DMS153 treated with DMSO at 0.1 percent for 48 hours (cell line): ENCODE measurements at regions not wholly inside any gene's neighbourhood (a gene's known extent, or its start where the extent isn't known, plus 50 kb on each side); places are given as distances from the start of the nearest gene placed in this dataset.
"Not testable (repeated sequence)": the region's sequence is repeated elsewhere in the genome, so short reads cannot be mapped to it uniquely, and the experiment has no call there.

ENCODE experiments used
- DNase-seq: peaks from one replicate; lab custom pipeline; 2025; ENCODE audit not compliant: unreplicated experiment; lab: John Stamatoyannopoulos, UW

- DNase-seq: not testable (repeated sequence)
These were observed 126.5 kb downstream of the PCDH18 start for GRCh38 chr4:137405833-137406232.

- no peak for DNase-seq
These were observed 138.3 kb downstream of the PCDH18 start for GRCh38 chr4:137394018-137394417.

- peak; percentile 7 for DNase-seq
These were observed 139.2 kb downstream of the PCDH18 start for GRCh38 chr4:137393044-137393443.

- DNase-seq: no peak
These were observed 141.6 kb downstream of the PCDH18 start for GRCh38 chr4:137390707-137391106.

- no peak for DNase-seq
These were observed 142.3 kb downstream of the PCDH18 start for GRCh38 chr4:137389911-137390520.

GRCh38 chr4:137387924-137388323, 144.4 kb downstream of the PCDH18 start:
- DNase-seq: no peak

- DNase-seq: no peak
These were observed 147.8 kb downstream of the PCDH18 start for GRCh38 chr4:137384476-137384875.

GRCh38 chr4:137378821-137379220, 153.5 kb downstream of the PCDH18 start:
- no peak for DNase-seq

- no peak for DNase-seq
These were observed 153.9 kb downstream of the PCDH18 start for GRCh38 chr4:137378393-137378792.

GRCh38 chr4:137376312-137376711, 156.0 kb downstream of the PCDH18 start:
- DNase-seq: no peak

- DNase-seq: no peak
These were observed 157.0 kb downstream of the PCDH18 start for GRCh38 chr4:137375111-137375850.

GRCh38 chr4:137370679-137371078, 161.6 kb downstream of the PCDH18 start:
- no peak for DNase-seq

GRCh38 chr4:137370206-137370633, 162.1 kb downstream of the PCDH18 start:
- no peak for DNase-seq

GRCh38 chr4:137367620-137368019, 164.7 kb downstream of the PCDH18 start:
- no peak for DNase-seq

- no peak for DNase-seq
These were observed 168.8 kb downstream of the PCDH18 start for GRCh38 chr4:137363496-137363895.

GRCh38 chr4:137361756-137362470, 170.4 kb downstream of the PCDH18 start:
- DNase-seq: no peak

- no peak for DNase-seq
These were observed 171.5 kb downstream of the PCDH18 start for GRCh38 chr4:137360761-137361160.

GRCh38 chr4:137359691-137360315, 172.5 kb downstream of the PCDH18 start:
- no peak for DNase-seq

GRCh38 chr4:137354562-137354961, 177.7 kb downstream of the PCDH18 start:
- DNase-seq: not testable (repeated sequence)

GRCh38 chr4:137347371-137347770, 184.9 kb downstream of the PCDH18 start:
- DNase-seq: no peak

- DNase-seq: no peak
These were observed 186.7 kb downstream of the PCDH18 start for GRCh38 chr4:137345597-137345996.

GRCh38 chr4:137343221-137343620, 189.1 kb downstream of the PCDH18 start:
- DNase-seq: no peak
